ENCODE measurements at regions not wholly inside any gene's neighbourhood (a gene's known extent, or its start where the extent isn't known, plus 50 kb on each side); places are given as distances from the start of the nearest gene placed in this dataset.

DNA sequence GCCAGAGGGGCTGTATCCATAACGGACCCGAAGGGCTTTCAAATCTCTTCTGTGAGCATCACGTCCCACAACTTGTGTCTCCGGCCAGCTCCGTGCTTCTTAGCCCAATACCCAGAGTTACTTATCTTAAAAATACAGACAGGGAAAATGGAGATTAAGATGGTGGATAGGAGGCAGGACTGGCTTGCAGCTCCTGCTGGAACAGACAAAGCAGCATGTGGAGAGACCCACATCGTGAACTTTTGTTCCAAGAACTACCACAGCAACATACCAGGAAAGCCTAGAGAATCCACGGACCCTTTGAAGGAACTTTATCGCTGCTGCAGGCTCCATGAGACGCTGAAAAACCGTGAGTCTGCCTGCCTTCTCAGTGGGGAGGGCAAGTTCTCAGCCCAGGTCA lies 113.7 kb downstream of the RNASET2 start:
- DNase-seq: no peak

DNA sequence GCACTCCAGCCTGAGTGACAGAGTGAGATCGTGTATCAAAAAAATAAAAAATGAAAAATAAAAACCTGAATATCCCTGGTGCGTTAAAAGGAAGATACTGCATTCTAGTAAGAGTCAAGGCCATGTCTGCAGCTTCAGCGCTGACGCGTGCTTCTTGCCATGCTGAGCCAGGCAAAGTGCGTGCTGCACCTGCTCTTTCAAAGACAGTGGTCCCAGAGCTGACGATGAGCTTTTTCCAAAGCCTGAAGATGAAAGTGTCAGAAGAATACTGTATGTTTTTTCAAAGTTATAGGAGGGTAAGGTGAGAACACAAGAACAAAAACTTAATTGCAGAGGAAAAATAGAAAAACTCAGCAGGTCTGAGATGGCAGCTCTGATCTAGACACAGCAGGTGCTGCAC lies 115.1 kb downstream of the RNASET2 start:
- DNase-seq: no peak

DNA sequence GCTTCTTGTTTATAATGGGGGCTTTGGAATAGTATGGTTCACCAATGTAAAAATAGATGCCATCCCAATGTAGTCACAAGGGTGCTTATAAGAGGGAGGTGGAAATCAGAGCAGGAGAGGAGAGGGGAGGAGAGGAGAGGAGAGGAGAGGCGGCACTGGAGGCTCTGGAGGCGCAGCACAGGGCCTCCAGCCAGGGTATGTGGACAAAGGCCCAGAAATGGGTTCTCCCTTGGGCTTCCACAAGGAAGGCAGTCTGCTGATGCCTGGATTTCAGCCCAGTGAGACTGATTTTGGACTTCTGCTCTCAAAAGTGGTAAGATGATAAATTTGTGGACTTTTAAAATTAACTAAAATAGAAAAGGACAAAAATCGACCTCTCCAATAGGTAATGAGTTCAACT lies 116.8 kb downstream of the RNASET2 start:
- no peak for DNase-seq

DNA sequence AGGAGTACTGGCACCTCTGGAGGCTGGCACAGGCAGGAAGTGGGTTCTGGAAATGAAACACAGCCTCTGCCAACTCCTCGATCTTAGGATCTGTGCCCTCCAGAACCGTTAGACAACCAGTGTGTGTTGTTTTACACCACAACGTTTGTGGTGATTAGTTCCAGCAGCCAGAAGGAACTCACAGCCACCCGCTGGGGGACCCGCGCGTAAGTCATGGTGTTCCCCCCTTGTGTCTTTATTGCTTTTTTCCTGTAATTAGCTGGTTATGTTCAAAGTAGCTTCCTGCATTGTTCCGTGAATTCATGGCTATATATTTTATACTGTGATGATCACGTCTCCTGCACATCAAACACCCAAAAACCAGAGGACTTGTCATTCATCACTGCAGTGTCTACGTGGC lies 117.4 kb downstream of the RNASET2 start:
- no peak for DNase-seq

DNA sequence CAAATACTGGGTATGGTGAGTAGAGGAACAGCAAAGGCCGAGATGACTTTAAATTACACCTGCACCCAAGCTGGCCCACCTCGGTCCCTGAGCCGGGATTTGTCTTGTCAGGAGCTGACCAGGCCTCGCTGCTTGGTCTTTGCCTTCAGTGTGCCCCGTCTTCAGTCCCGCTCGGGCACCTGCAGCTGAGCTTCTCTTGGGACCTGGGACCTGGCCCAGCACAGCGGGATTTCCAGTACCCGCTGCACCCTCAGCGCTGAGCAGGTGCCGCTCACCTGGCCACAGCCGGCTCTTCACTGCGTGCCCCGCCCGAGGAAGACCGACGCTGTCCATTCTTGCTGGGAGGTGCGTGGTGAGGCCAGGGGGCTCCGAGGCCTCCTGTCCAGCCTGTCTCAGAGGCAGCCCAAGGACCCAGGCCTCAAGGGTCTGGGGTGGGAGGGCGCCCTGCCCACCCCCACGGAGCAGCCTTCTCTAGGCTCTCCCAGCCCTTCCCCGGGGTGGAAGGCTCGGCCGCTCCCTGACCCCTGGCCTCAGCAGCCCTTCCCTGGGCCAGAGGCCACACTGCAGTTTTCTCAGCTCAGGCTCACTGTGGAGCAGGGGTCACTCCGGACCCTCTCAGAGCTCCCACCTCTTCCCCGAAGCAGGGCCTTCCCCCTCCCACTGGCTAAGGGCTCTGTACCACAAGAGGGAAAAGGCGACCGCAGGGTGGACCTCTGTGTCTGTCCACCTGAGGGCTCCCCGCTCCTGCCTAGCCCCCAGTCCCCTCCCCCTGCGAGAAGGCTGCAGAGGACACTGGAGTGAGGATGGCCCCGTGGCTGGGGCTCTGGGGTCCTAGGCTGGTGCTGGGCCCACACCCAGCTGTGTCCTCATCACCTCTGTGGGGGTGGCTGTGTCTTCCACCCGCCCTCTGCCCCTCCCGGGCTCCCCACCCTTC lies 119.3 kb downstream of the RNASET2 start:
- no peak for DNase-seq

DNA sequence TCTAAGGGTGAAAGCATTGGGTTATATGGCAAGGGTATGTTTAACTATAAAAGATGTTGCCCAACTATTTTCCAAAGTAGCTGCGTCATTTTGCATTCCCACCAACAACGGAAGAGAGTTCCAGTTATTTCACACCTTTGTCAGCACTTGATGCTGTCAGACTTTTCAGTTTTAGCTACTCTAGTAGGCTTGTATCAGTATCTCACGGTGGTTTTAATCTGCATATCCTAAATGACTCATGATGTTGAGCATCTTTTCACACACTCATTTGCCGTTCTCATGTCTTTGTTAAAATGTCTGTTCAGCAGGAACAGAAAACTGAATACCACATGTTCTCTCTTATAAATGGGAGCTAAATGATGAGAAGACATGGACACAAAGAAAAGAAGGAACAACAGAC lies 122.3 kb downstream of the RNASET2 start:
- DNase-seq: no peak

DNA sequence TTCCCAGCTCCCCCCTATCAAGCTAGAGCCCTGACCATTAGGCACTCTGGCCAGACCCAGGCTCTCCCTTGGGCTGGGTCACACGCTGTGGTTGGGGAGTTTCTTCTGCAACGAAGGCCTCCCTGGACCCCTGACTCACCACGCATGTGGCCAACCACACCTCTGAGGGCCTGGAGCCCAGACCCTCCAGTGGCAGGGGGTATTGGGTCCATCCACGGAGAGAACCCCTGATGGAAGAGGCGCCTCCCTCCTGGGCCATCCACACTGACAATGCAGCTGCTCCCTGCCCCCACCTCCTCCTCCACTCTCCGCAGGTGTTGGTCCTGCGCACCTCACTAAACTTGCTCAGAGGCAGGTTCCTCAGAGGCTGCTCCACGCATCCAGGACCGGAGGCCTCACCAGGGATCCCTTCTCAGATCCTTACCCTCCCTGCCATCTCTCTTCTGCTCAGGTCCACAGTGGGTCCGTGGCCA lies 125.4 kb downstream of the RNASET2 start:
- no peak for DNase-seq

DNA sequence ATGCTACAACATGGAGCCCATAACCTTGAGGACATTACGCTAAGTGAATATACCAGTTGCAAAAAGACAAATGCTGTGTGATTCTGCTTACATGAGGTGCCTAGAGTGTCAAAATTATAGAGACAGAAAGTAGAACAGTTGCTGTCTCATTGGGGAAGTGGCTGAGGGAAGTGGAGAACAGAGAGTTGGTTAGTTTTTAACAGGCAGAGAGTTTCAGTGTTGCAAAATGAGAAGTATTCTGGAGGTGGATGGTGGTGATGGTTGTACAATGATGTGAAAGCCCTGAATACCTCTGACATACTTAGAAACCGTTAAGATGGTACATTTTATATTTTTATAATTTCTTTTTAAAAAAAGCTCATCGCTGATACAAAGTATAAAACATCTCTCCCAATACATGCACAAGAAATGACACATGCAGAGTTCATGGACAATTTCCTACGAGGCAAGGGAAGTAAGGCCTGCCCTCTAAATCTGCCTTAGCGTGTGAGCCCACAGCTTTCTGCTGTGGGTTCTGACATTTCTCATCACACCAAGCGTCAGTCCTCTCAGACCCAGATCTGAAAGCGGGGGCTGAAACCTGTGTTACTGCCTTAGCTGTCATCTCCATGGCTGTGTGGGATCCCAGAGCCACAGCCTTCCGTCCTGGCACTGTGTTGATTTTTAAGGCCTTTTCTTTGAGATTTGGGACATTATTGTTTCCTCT lies 126.0 kb downstream of the RNASET2 start:
- no peak for DNase-seq

DNA sequence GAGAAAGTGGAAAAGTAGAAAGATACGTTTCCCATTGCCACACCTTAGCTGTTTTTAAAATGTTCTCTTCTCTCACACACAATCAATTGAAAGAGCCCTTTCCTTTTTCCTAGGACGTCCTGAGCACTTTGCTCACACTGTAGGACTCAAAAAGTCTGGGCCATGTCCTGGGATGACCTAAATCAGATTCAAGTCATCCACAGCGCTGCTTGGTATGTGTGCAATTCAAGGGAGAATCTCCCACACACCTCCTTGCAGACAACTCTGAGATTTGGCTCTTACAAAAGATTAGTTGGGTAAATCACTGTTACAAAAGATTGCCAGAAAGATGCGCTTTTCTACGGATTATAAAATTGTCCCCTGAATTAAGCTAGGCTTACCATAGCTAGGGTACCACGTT lies 130.1 kb downstream of the RNASET2 start:
- DNase-seq: no peak

DNA sequence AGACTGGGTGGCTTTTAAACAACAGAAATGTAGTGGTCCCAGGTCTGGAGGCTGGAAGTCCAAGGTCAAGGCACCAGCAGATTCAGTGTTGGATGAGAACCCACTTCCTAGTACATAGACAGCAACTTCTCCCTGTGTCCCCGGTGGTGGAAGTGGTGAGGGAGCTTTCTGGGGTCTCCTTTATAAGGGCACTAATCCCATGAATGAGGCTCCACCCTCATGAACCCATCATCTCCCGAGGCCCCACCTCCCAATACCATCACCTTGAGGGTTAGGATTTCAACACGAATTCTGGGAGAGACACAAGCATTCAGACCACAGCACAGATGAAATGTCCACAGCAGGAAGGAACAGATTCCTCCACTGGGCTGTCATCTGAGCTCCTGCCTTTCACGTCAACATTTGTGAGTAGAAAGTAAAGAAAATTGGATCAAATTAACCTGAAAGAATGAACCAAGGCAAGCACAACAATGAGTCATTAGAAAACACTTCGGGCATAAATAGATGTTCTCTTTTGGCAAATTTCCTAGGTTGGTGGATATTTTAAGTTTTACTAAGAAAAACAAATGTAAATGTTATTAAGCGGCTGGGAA lies 130.7 kb downstream of the RNASET2 start:
- DNase-seq: no peak

DNA sequence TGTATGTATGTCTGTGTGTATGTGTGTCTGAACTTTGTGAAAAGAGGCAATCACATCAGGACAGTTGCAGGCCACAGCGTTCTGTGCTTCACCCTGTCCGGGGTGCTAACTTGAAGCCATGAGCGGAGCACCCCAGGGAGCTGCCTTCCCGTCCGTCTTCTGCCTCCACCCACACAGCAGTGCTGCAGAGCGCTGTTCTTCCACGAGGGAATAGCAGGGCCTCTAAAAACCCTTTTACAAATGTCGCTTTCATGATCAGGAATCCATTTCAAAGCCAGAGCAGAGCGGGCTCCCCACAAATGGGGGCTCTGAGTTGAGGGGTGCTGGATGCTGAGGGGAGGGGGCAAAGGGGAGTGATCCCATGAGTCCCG lies 131.5 kb downstream of the RNASET2 start:
- no peak for DNase-seq

DNA sequence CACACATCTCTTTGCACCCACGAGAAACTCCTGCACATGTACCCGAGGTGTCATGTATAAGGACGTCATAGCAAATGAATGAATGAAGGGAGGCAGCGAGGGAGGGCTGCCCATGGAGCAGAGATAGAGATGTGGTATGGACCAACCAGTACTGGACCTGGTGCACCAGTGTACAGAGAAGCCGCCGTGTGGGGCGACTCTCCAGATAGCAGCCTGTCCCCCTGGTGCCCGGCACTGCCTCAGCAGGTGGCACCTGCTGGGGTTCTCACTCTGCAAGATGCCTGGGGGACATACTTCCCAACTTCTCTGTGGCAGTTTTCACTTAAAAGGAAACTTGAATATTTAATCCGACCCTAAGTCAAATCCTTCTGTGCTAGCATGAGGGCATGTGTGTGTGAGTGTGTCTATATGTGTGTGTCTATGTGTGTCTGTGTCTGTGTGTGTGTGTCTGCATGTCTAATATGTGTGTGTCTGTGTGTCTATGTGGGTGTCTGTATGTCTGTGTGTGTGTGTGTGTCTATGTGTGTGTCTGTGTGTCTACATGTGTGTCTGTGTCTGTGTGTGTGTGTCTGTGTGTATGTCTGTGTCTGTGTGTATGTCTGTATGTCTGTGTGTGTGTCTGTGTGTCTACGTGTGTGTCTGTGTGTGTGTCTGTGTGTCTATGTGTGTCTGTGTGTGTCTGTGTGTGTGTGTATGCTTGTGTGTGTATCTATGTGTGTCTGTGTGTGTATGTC lies 132.0 kb downstream of the RNASET2 start:
- DNase-seq: no peak

DNA sequence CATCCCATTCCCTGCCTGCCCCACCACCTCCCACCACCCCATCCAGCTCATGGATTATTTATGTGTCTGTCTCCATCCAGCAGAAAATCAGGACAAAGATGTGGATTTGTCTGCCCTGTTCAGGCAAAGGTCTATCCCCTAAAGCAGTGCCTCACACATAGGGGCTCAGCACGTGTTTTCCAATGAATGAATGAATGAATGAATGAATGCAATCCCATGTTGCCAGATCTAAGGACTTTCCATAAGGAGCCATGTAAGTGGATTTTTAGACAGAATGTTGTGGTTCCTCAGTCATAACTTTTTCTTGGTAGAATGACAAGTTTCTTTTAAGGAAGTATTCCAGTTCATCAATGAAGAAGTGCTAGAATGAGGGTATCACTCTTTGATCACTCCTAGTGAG lies 133.7 kb downstream of the RNASET2 start:
- DNase-seq: no peak

DNA sequence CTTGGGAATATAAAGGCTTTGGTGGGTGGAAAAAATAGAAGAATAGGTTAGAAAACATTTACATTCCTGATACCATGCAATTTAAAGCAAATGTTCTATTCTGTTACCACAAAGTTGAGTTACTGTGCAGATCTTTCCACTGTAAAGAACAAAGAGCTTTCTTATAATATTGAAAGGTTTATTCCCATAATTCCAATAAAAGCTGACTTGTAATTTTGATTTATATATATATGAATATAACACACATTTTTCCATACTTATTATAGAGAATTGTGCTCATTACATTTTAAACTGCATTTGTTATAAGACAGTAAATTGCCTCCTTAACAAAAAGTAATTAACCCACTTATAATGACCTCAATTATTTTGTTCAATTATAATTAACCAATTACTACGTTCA lies 135.9 kb downstream of the RNASET2 start:
- DNase-seq: no peak

DNA sequence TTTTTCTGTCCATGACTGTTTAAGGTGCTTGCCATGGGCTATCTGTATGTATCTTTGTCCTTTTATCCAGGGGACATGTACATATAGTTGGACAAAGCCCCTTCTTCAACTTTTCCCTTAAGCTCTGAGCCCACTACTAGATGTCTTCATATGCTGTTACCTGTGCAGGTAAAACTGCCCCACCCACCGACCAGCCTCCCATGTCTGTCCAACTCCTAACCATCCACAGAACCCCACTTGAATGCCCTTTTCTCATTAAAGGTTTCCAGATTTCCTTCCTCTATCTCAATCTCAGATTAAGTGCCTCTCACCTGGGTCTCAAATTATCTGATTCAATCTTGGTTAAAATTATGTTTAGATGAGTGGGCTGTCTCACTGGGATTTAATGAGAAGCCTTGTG lies 136.3 kb downstream of the RNASET2 start:
- no peak for DNase-seq

DNA sequence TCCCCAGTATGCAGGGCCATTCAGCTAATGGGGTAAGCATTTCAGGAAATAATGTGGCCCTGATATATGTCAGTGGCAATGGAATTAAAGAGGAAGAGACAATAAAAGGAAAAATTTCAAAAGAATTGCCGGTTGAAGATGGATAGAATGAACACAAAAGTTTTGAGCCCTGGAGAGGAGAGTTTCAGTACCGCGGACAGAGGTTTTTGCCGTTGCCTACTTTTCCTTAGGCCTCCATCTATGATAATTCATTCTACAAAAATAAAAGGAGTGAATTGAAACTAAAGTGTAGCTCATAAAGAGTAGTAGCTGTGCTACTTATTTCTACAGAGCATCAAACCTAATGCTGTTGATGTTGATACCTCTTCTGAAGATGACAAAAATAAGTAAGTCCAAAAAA lies 140.7 kb downstream of the RNASET2 start:
- peak; percentile 6 for DNase-seq

DNA sequence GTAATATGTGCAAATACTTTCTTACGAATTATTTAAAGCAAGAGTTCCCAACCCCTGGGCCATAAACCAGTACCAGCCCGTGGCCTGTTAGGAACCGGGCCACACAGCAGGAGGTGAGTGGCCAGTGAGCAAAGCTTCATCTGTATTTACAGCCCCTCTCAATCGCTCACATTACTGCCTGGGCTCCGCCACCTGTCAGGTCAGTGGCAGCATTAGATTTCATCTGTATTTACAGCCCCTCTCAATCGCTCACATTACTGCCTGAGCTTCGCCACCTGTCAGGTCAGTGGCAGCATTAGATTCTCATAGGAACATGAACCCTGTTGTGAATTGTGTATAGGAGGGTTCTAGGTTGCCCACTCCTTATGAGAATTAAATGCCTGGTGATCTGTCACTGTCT lies 142.0 kb downstream of the RNASET2 start:
- no peak for DNase-seq

DNA sequence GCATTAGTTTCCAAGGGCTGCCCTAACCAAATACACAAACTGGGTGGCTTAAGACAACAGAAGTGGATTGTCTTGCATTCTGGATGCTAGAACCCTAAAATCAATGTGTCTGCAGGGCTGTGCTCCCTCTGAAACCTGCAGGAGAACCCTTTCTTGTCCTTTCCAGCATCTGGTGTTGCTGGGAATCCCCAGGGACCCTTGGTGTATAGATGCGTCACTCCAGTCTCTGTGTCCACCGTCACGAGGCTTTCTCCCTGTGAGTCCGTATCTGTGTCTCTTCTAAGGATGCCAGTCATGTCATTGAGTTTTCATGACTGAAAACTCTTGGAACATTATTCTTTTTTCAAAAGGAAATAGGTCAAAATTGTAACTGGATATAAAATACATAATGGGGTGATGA lies 142.9 kb downstream of the RNASET2 start:
- DNase-seq: no peak

DNA sequence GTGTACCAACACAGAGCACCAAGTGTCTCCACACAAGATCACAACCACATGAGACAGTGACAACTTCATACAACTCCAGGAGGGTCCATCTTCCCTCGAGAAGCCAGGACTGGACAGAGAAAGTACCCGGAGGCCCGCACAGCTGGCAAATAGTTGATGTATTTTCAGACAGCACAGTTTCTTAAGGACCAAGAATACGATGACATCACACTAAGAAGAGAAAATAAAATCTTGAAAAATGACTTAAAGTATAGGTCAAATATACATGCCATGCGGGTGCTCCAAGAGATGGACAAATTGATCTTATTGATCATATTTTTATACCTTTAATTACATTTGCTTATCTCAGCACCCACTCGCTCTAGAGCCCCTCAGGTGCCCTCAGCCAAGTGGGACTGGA lies 145.5 kb downstream of the RNASET2 start:
- no peak for DNase-seq

DNA sequence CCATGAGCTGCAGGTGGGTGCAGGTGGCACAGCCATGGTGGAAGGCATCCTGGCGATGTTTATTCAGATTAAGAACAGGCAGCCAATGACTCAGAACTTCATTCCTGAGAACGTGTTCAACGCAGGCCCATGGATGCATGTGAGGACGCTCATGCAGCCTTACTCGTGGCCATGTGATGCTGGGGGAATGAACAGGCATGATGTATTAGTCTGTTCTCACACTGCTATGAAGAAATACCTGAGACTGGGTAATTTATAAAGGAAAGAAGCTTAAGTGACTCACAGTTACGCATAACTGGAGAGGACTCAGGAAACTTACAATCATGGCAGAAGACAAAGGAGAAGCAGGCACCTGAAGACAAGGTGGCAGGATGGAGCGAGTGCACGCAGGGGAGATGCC lies 146.6 kb downstream of the RNASET2 start:
- no peak for DNase-seq

DNA sequence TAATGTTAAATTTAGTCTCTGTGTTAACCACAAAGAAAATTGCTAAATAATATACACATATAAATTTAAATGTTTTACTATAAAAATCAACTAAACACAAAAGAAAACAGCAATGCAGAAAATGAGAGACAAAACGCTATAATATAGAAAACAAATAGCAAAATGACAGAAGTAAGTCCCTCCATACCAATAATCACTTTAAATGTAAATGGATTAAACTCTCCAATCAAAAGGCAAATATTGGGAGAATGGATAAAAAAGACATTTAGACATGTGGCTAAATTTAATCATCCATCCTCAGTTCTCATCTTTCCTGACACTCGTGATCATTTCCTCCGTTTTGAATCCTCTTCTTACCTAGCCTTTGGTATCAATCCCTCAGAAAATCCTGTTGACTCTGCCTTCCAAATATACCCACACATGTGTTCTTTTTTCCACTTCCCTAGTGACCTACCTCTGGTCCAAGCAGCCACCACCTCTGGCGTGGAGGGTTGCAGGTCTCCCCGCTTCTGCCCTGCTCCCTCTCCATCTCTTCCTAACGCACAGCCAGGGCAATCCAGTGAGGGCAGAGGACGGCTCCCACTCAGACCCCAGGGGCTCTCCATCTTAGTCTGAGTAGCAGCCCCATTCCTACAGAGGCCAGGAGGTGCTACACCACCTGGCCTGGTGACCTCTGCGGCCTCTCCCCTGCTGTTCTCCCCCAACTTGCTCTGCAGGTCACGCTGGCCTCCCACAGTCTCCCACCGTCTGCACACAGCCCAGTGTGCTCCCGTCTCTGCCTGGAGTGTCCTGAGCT lies 149.2 kb downstream of the RNASET2 start:
- DNase-seq: no peak

DNA sequence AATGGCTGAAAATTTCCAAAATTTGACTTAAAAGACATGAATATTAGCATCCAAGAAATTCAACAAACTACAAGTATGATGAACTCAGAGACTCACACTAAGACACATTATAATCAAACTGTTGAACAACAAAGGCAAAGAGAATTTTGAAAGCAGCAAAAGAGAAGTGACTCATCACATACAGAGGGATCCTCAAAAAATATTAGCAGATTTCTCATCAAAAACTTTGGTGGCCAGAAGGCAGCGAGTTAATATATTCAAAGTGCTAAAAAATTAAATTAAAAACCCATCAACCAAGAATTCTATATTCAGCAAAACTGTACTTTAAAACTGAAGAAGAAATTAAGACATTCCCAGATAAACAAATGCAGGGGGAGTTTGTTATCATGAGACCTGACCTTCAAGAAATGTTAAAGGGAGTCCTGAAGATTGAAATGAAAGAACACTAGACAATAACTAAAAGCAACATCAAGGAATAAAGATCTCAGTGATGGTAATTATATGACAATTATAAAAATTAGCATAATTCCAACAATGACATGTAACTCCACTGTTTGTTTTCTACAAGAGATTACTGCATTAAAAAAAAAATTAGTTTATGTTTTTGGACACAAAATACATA lies 150.0 kb downstream of the RNASET2 start:
- no peak for DNase-seq

All from hindlimb muscle (tissue), 1 donor.